Loucy (cell line): ENCODE measurements at regions not wholly inside any gene's neighbourhood (a gene's known extent, or its start where the extent isn't known, plus 50 kb on each side); places are given as distances from the start of the nearest gene placed in this dataset.

Source experiments
- H2AFZ ChIP-seq: fragments of 200-600 bp; sonication (generic); 2 replicates; pipeline ENCODE4 v1.6.0; 2016; ENCODE audit warnings: antibody characterized with exemption, mild to moderate bottlenecking, low read length, moderate library complexity
- H3F3A ChIP-seq: fragments of 200-600 bp; 2 replicates; pipeline ENCODE4 v1.6.0; 2016; ENCODE audit warnings: antibody characterized with exemption, low read depth, mild to moderate bottlenecking
- H3K27me3 ChIP-seq: fragments of 200-600 bp; sonication (generic); 2 replicates; pipeline ENCODE4 v1.6.1; 2014; ENCODE audit warnings: low read length, mild to moderate bottlenecking; ENCODE audit not compliant: insufficient read depth, poor library complexity, severe bottlenecking
- H3K36me3 ChIP-seq: fragments of 200-600 bp; sonication (generic); 2 replicates; pipeline ENCODE4 v1.6.1; 2016; ENCODE audit warnings: low read length; ENCODE audit not compliant: insufficient read depth
- H3K4me1 ChIP-seq: fragments of 200-600 bp; sonication (generic); 2 replicates; pipeline ENCODE4 v1.5.1; 2014; ENCODE audit warnings: low read length, mild to moderate bottlenecking; ENCODE audit not compliant: insufficient read depth, poor library complexity, severe bottlenecking
- H3K4me2 ChIP-seq: fragments of 200-600 bp; sonication (generic); 2 replicates; pipeline ENCODE4 v1.6.0; 2014; ENCODE audit warnings: antibody characterized with exemption, low read length, low read depth, mild to moderate bottlenecking; ENCODE audit not compliant: poor library complexity, severe bottlenecking
- H3K4me3 ChIP-seq: fragments of 200-600 bp; sonication (generic); 2 replicates; pipeline ENCODE4 v1.5.1; 2014; ENCODE audit warnings: low read length, mild to moderate bottlenecking, mixed read lengths; ENCODE audit not compliant: poor library complexity, severe bottlenecking
- H3K79me2 ChIP-seq: fragments of 200-600 bp; sonication (generic); 2 replicates; pipeline ENCODE4 v1.6.1; 2014; ENCODE audit warnings: low read length; ENCODE audit not compliant: insufficient read depth
- H3K9ac ChIP-seq: fragments of 200-600 bp; sonication (generic); 2 replicates; pipeline ENCODE4 v1.6.0; 2014; ENCODE audit warnings: mild to moderate bottlenecking, low read depth, low read length, moderate library complexity; ENCODE audit not compliant: poor library complexity, severe bottlenecking
- H3K9me2 ChIP-seq: fragments of 200-600 bp; sonication (generic); replicated peaks from 2 replicates; pipeline ENCODE4 v1.6.1; 2016; ENCODE audit warnings: low read depth, low read length, mixed read lengths
- H3K9me3 ChIP-seq: fragments of 200-600 bp; sonication (generic); 2 replicates; pipeline ENCODE4 v1.6.1; 2014; ENCODE audit warnings: mild to moderate bottlenecking, antibody characterized with exemption, low read length, low read depth; ENCODE audit not compliant: insufficient read depth
- H4K20me1 ChIP-seq: fragments of 200-600 bp; sonication (generic); 2 replicates; pipeline ENCODE4 v1.6.0; 2014; ENCODE audit warnings: antibody characterized with exemption, low read length, mild to moderate bottlenecking; ENCODE audit not compliant: insufficient read depth, poor library complexity, severe bottlenecking
- CTCF ChIP-seq: fragments of 200-600 bp; sonication (generic); conservative IDR thresholded peaks from 2 replicates; pipeline ENCODE4 v1.5.1; 2014; ENCODE audit warnings: mild to moderate bottlenecking, antibody characterized with exemption, low read length
- EZH2phosphoT487 ChIP-seq: fragments of 200-600 bp; IDR thresholded peaks from 2 replicates; pipeline ENCODE4 v1.6.1; 2018; ENCODE audit warnings: antibody characterized with exemption, mild to moderate bottlenecking, moderate library complexity, borderline replicate concordance

GRCh38 chr2:175847128-175847527, 154.9 kb downstream of the LNPK start:
- H3K36me3 ChIP-seq = no peaks in the 10 kb centered on the region
- H3K4me2 ChIP-seq = no peak overlapping the region
- no peaks in the 10 kb centered on the region for H3K9me3 ChIP-seq
- H3K4me1 ChIP-seq = no peaks in the 10 kb centered on the region
- H3K4me3 ChIP-seq = no peak overlapping the region
- no peaks in the 10 kb centered on the region for H3K79me2 ChIP-seq
- no peaks in the 10 kb centered on the region for H3K9me2 ChIP-seq
- no peaks in the 10 kb centered on the region for H3K27me3 ChIP-seq
- no peaks in the 10 kb centered on the region for H4K20me1 ChIP-seq
- H2AFZ ChIP-seq = no peak overlapping the region
- no peaks in the 10 kb centered on the region for H3F3A ChIP-seq
- H3K9ac ChIP-seq = no peak overlapping the region
- TF ChIP-seq CTCF = no peak
- TF ChIP-seq EZH2phosphoT487 = no peak

DNA sequence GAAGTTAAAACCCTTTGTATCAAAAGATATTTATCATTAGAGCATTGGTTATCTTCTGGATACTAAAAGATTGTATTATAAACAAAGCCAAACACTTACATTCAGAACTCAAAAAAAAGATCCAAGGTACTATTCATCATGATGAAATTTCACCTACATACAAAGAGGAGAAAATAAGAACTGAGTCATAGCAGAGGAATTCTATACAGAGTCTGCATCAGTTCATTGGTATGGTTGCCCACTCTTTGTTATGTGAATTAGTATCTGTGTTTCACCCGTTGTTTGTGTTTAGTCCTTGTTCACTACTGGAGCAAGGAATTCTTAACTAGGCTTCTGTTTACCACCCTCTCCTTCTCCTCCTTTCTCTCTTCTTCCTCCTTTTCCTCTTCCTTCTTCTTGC, 157.9 kb downstream of the LNPK start:
- H2AFZ ChIP-seq = no peak overlapping the region
- H4K20me1 ChIP-seq = no peaks in the 10 kb centered on the region
- no peaks in the 10 kb centered on the region for H3K36me3 ChIP-seq
- H3F3A ChIP-seq = no peaks in the 10 kb centered on the region
- H3K4me1 ChIP-seq = no peaks in the 10 kb centered on the region
- no peaks in the 10 kb centered on the region for H3K79me2 ChIP-seq
- H3K9ac ChIP-seq = no peak overlapping the region
- no peaks in the 10 kb centered on the region for H3K9me2 ChIP-seq
- no peaks in the 10 kb centered on the region for H3K27me3 ChIP-seq
- no peak overlapping the region for H3K4me3 ChIP-seq
- TF ChIP-seq EZH2phosphoT487 = no peak
- no peak for TF ChIP-seq CTCF
- no peaks in the 10 kb centered on the region for H3K9me3 ChIP-seq
- no peak overlapping the region for H3K4me2 ChIP-seq

GRCh38 chr2:175843625-175844024, 158.4 kb downstream of the LNPK start:
- Histone ChIP-seq H3K9me2 (no peaks in the 10 kb centered on the region), H3K36me3 (no peaks in the 10 kb centered on the region), H4K20me1 (no peaks in the 10 kb centered on the region), H3K4me3 (no peak overlapping the region), H3K9me3 (no peaks in the 10 kb centered on the region), H3K4me1 (no peaks in the 10 kb centered on the region), H3F3A (no peaks in the 10 kb centered on the region), H3K4me2 (no peak overlapping the region), H3K27me3 (no peaks in the 10 kb centered on the region), H2AFZ (no peak overlapping the region), H3K79me2 (no peaks in the 10 kb centered on the region), H3K9ac (no peak overlapping the region)
- TF ChIP-seq CTCF (no peak), EZH2phosphoT487 (no peak)
